CD8-positive, alpha-beta memory T cell (primary cell): ENCODE measurements at regions not wholly inside any gene's neighbourhood (a gene's known extent, or its start where the extent isn't known, plus 50 kb on each side); places are given as distances from the start of the nearest gene placed in this dataset.

Experiments used
- CTCF ChIA-PET: fragments of 350-600 bp; sonication (Branson Sonifier 250); formaldehyde crosslinking; loops from one replicate; lab custom pipeline; 2021; ENCODE audit warnings: antibody characterized with exemption; lab: Charles Lee
- POLR2A ChIA-PET: fragments of 350-600 bp; sonication (Branson Sonifier 250); formaldehyde crosslinking; loops from one replicate; lab custom pipeline; 2021; ENCODE audit warnings: antibody characterized with exemption; lab: Charles Lee
- DNase-seq, 5 donors: peaks; one replicate each; pipeline versions ENCODE4 v3.0.0 to v3.0.0-alpha.2; 2020 to 2022; ENCODE audit warnings: mixed read lengths in 1 of 5
- H3K27ac ChIP-seq: one replicate; pipeline ENCODE4 v1.7.0; 2013; ENCODE audit warnings: low read depth, mild to moderate bottlenecking, low read length, moderate library complexity
- H3K27me3 ChIP-seq: 2 replicates; pipeline ENCODE4 v1.7.0; 2013; ENCODE audit warnings: low read length, mild to moderate bottlenecking; ENCODE audit not compliant: insufficient read depth, poor library complexity, severe bottlenecking
- H3K36me3 ChIP-seq: 2 replicates; pipeline ENCODE4 v1.7.0; 2013; ENCODE audit warnings: mild to moderate bottlenecking, low read length, moderate library complexity; ENCODE audit not compliant: insufficient read depth
- H3K4me1 ChIP-seq: 2 replicates; pipeline ENCODE4 v1.7.0; 2013; ENCODE audit warnings: mild to moderate bottlenecking, low read length, moderate library complexity; ENCODE audit not compliant: insufficient read depth
- H3K4me3 ChIP-seq: 2 replicates; pipeline ENCODE4 v1.7.0; 2013; ENCODE audit warnings: mild to moderate bottlenecking, low read length
- H3K9me3 ChIP-seq: 2 replicates; pipeline ENCODE4 v1.7.0; 2013; ENCODE audit warnings: mild to moderate bottlenecking, low read length
- H3K27ac Mint-ChIP-seq, 8 donors: one replicate each; pipeline ENCODE4 v1.8.0; 2020 to 2021; ENCODE audit warnings: mixed read lengths in 8 of 8, mild to moderate bottlenecking in 6 of 8, inconsistent platforms in 3 of 8, moderate library complexity in 3 of 8
- H3K27me3 Mint-ChIP-seq, 2 donors: one replicate each; pipeline ENCODE4 v1.8.0; 2020 to 2021; ENCODE audit warnings: mixed read lengths in 2 of 2, mild to moderate bottlenecking in 1 of 2, moderate library complexity in 1 of 2
- H3K36me3 Mint-ChIP-seq, 3 donors: one replicate each; pipeline ENCODE4 v1.8.0; 2020 to 2021; ENCODE audit warnings: mixed read lengths in 3 of 3, inconsistent platforms in 1 of 3, mild to moderate bottlenecking in 1 of 3
- H3K4me1 Mint-ChIP-seq, 3 donors: one replicate each; pipeline ENCODE4 v1.8.0; 2020 to 2021; ENCODE audit warnings: mixed read lengths in 3 of 3, inconsistent platforms in 1 of 3, mild to moderate bottlenecking in 1 of 3
- H3K4me3 Mint-ChIP-seq, 7 donors: one replicate each; pipeline ENCODE4 v1.8.0; 2020 to 2021; ENCODE audit warnings: mixed read lengths in 7 of 7, mild to moderate bottlenecking in 6 of 7, moderate library complexity in 4 of 7, inconsistent platforms in 2 of 7
- H3K9me3 Mint-ChIP-seq, 5 donors: one replicate each; pipeline ENCODE4 v1.8.0; 2020 to 2022; ENCODE audit warnings: mixed read lengths in 5 of 5, mild to moderate bottlenecking in 3 of 5, moderate library complexity in 2 of 5, inconsistent platforms in 1 of 5

DNA sequence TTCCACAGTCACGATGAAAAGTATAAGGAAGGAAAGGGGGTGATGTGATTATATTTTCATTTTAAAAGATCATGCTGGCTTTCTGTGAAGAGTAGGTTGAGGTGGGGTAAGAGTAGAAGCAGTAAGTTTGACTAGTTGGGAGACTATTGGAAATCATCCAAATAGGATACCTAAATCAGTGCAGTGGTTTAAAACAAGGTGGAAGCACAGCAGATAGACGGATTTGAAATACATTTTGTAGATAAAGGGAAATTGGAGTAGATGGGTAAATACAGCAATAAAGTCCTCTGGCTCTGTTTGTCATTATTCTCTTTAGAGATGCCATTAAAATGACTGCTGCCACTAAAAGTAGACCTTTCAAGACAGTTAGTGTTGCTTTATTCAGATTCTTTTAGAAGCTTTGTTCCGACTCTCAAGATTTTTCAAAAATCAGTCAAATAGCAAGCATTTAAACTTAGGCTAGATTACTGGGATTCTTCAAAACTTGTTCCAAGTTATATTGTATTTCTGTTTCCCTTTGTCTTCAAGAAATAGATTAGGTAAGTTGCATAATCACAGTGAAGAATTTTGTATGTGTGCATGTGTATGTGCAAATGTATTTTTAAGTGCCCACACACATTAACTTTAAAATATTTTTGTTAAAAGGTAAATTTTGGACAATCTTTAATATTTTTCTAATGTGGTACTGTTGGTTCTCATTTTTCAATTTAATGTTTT lies 61.7 kb upstream of the DTNA start:
- Mint-ChIP-seq H3K9me3 (no peaks in the 10 kb centered on the region), H3K36me3 (no peaks in the 10 kb centered on the region), H3K4me1 (no peaks in the 10 kb centered on the region), H3K27ac (no peak overlapping the region), H3K4me3 (no peak overlapping the region), H3K27me3 (no peaks in the 10 kb centered on the region)
- no peaks in the 10 kb centered on the region for H3K27me3 ChIP-seq
- no peak overlapping the region for H3K4me3 ChIP-seq
- ChIA-PET CTCF (no interaction called here), POLR2A (no interaction called here)
- no peak overlapping the region for H3K27ac ChIP-seq
- H3K36me3 ChIP-seq: no peaks in the 10 kb centered on the region
- no peaks in the 10 kb centered on the region for H3K4me1 ChIP-seq
- no peak for DNase-seq
- H3K9me3 ChIP-seq: no peaks in the 10 kb centered on the region

DNA sequence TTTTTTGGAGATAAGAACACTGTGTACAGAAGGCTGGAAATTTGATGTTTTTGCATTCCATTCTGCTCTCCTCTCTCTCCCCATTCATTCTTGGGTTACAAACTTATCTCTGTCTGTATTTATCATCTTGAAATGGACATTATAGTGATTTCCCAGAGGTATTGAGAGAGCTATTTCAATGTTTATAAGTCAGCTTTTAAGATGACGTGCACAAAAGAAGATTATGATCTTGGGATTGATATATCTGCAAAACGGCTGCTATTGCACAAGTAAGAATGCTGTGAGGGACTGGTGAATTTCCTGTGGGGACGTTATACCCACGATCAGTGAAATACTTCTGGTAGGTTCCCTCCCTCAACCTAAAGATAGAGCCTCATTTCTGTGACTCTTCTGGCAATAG lies 61.0 kb upstream of the DTNA start:
- ChIA-PET POLR2A (no interaction called here), CTCF (no interaction called here)
- no peaks in the 10 kb centered on the region for H3K4me1 Mint-ChIP-seq
- Histone ChIP-seq H3K9me3 (no peaks in the 10 kb centered on the region), H3K36me3 (no peaks in the 10 kb centered on the region), H3K4me3 (no peak overlapping the region), H3K27me3 (no peaks in the 10 kb centered on the region), H3K4me1 (no peaks in the 10 kb centered on the region), H3K27ac (no peak overlapping the region)
- H3K9me3 Mint-ChIP-seq: no peaks in the 10 kb centered on the region
- H3K27me3 Mint-ChIP-seq: no peaks in the 10 kb centered on the region
- no peak overlapping the region for H3K4me3 Mint-ChIP-seq
- H3K27ac Mint-ChIP-seq: no peak overlapping the region
- no peaks in the 10 kb centered on the region for H3K36me3 Mint-ChIP-seq
- no peak for DNase-seq

DNA sequence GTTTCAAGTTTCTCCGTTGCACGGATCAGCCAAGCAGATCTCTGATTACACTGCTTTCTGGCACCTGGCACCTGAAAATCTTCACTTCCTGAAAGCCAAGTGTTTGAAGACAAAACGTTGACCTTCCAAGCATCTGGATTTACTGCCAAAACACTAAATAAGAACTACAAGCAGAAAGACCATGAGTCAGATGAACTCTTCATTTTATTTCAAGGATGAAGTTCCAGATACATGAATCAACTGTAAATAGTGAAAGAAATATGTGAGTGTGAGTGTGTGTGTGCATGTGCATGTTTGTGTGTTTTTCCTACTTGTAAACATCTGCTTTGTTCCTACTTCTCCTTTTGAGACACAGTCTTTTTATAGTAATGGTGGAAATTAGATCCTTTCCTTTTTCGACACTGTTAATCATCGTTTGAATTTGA lies 60.0 kb upstream of the DTNA start:
- Histone ChIP-seq H3K27me3 (no peaks in the 10 kb centered on the region), H3K4me1 (no peaks in the 10 kb centered on the region), H3K9me3 (no peaks in the 10 kb centered on the region), H3K4me3 (no peak overlapping the region), H3K27ac (no peak overlapping the region), H3K36me3 (no peaks in the 10 kb centered on the region)
- no peak overlapping the region for H3K27ac Mint-ChIP-seq
- no peaks in the 10 kb centered on the region for H3K36me3 Mint-ChIP-seq
- H3K27me3 Mint-ChIP-seq: no peaks in the 10 kb centered on the region
- ChIA-PET CTCF (no interaction called here), POLR2A (no interaction called here)
- H3K4me1 Mint-ChIP-seq: no peaks in the 10 kb centered on the region
- no peaks in the 10 kb centered on the region for H3K9me3 Mint-ChIP-seq
- no peak for DNase-seq
- H3K4me3 Mint-ChIP-seq: no peak overlapping the region

DNA sequence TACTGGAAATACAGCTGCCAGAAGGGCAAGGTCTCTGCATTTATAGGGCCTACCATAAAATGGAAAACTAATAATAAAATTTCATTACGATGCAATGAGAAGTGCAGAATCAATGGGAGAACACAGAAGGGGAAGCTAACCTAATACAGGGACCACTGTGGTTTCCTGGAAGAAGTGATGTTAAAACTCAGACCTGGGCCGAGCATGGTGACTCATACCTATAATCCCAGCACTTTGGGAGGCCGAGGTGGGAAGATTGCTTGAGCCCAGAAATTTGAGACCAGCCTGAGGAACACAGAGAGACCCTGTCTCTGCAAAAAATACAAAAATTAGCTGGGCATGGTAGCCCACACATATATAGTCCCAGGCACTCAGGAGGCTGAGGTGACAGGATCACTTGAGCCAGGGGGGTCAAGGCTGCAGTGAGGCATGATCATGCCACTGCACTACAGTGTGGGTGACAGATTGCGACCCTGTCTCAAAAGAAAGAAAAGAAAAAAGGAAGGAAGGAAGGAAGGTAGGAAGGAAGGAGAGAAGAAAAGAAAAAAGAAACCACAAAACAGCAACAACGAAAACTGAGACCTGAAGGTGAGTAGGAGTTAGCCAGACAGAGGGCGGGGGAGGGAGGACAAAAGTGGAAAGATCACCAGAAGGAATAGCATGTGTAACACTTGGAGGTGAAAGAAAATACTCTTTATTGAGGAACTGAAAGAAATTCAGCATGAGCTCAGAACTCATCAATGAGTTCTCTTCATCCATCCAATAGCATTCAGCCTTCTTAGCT lies 58.3 kb upstream of the DTNA start:
- Mint-ChIP-seq H3K27me3 (no peaks in the 10 kb centered on the region), H3K4me1 (no peaks in the 10 kb centered on the region), H3K27ac (no peak overlapping the region), H3K9me3 (no peaks in the 10 kb centered on the region), H3K4me3 (no peak overlapping the region), H3K36me3 (no peaks in the 10 kb centered on the region)
- Histone ChIP-seq H3K27ac (no peak overlapping the region), H3K27me3 (no peaks in the 10 kb centered on the region), H3K36me3 (no peaks in the 10 kb centered on the region), H3K9me3 (no peaks in the 10 kb centered on the region), H3K4me3 (no peak overlapping the region), H3K4me1 (no peaks in the 10 kb centered on the region)
- POLR2A ChIA-PET: no interaction called here
- DNase-seq: no peak
- CTCF ChIA-PET: interaction anchor here (1.1 kb wide), 1 partner anchor 10 kb away, joined by 3 read pairs; no protein-coding TSS in a partner anchor

DNA sequence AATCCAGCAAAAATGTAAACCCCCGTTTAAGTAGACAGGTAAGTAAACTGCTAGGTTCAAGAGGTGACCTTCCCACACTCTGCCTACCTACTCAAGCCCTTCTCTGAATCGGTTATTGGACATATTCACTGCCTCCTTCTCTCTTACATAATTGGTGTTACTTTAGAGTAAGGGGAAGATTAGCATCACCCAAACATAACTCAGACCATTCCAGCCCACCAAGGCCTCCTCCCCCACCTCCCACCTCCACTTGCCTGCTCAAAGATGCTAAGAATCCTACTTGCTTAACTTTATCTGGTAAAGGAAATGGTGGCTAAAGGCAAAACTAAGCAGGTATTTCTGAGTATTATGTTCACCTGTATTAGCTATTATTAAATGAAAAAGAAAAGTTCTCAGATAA lies 55.0 kb upstream of the DTNA start:
- ChIA-PET POLR2A (no interaction called here), CTCF (no interaction called here)
- Mint-ChIP-seq H3K36me3 (no peaks in the 10 kb centered on the region), H3K9me3 (no peaks in the 10 kb centered on the region), H3K4me3 (no peak overlapping the region), H3K4me1 (no peaks in the 10 kb centered on the region), H3K27ac (no peak overlapping the region), H3K27me3 (peaks cover 2 to 12% of the 10 kb centered on the region in 2 donors)
- H3K27ac ChIP-seq: no peak overlapping the region
- no peaks in the 10 kb centered on the region for H3K4me1 ChIP-seq
- H3K4me3 ChIP-seq: no peak overlapping the region
- no peaks in the 10 kb centered on the region for H3K36me3 ChIP-seq
- DNase-seq: no peak
- H3K9me3 ChIP-seq: no peaks in the 10 kb centered on the region
- no peaks in the 10 kb centered on the region for H3K27me3 ChIP-seq

DNA sequence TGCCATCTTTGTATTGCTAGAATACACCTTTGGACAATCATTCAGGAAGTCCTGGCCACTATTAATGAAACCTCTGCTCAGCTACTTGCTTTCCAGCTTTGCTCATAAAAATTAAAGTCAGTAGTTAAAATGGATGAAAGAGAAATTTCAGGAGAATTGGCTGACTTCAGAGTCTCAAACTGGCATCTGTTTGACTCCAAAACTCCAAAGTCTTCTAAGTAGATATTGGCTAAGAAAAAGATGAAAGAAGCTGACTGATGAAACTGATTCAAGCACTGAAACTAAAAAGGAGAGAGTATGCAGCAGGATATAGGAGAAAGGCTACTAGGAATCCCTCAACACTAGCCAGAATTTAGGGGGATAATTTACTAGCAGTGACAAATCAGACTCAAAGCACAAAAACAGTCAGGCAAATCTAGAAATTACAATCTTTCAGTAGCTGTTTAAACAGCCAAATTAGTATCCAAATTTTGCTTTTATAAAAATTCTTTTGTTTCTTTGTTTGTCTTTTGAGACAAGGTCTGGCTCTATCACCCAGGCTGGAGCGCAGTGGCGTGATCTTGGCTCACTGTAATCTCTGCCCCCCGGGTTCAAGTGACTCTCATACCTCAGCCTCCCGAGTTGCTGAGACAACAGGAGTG lies 52.1 kb upstream of the DTNA start:
- Histone ChIP-seq H3K4me1 (no peaks in the 10 kb centered on the region), H3K27ac (no peak overlapping the region), H3K36me3 (no peaks in the 10 kb centered on the region), H3K27me3 (no peaks in the 10 kb centered on the region), H3K9me3 (no peaks in the 10 kb centered on the region), H3K4me3 (no peak overlapping the region)
- no peak for DNase-seq
- Mint-ChIP-seq H3K4me1 (no peaks in the 10 kb centered on the region), H3K36me3 (no peaks in the 10 kb centered on the region), H3K9me3 (no peaks in the 10 kb centered on the region), H3K4me3 (no peak overlapping the region), H3K27ac (no peak overlapping the region), H3K27me3 (peaks cover 2 to 22% of the 10 kb centered on the region in 2 donors)
- ChIA-PET CTCF (no interaction called here), POLR2A (no interaction called here)

DNA sequence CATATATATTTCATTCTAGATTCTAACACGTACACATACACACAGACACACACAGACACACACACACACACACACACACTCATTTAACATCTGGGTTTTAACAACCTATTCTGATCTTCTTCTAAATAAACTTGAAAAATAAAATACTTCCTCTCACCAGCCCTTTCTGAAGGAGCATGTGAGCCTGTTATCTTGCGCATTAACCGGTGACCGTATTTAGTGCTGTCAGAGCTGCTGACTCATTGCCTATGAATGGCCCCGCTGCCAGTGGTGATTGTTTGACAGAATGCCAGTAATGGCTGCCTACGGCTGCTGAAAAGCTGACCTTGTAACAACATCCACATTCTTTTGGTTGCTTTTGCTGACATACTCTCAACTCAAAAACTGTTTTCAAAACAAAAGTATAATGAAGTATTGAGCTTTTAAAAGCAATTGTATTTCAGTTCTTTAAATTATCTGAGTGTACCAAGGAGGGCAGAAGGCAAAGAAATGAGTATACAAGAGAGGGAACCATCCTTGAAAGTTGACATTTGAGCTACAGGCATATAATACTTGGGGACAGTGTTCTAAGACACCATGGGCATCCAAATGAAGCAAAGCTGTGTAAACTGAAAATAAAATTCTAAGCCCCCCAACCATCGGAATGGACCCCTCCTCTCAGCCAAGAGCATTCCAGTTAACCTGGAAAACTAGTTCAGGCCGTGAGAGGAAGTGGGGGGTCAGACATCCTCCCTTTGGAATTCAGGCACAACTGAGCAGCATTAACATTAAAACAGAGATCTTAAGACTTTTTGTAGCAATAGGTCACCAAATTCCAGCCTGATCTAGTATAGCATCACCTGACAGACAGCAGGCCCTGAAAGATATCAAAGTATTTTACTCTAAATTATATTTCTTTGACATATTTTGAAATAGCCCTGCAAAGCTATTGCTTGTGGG lies 50.2 kb upstream of the DTNA start:
- Mint-ChIP-seq H3K9me3 (peaks cover 0 to 2% (median 0%) of the 10 kb centered on the region in 5 donors), H3K4me1 (no peaks in the 10 kb centered on the region), H3K27ac (no peak overlapping the region), H3K27me3 (peaks cover 2 to 22% of the 10 kb centered on the region in 2 donors), H3K4me3 (no peak overlapping the region), H3K36me3 (no peaks in the 10 kb centered on the region)
- no peak overlapping the region for H3K4me3 ChIP-seq
- ChIA-PET CTCF (no interaction called here), POLR2A (no interaction called here)
- no peak for DNase-seq
- H3K36me3 ChIP-seq: no peaks in the 10 kb centered on the region
- no peak overlapping the region for H3K27ac ChIP-seq
- H3K9me3 ChIP-seq: no peaks in the 10 kb centered on the region
- no peaks in the 10 kb centered on the region for H3K27me3 ChIP-seq
- H3K4me1 ChIP-seq: no peaks in the 10 kb centered on the region
